ENCODE measurements at regions not wholly inside any gene's neighbourhood (a gene's known extent, or its start where the extent isn't known, plus 50 kb on each side); places are given as distances from the start of the nearest gene placed in this dataset.

DNA sequence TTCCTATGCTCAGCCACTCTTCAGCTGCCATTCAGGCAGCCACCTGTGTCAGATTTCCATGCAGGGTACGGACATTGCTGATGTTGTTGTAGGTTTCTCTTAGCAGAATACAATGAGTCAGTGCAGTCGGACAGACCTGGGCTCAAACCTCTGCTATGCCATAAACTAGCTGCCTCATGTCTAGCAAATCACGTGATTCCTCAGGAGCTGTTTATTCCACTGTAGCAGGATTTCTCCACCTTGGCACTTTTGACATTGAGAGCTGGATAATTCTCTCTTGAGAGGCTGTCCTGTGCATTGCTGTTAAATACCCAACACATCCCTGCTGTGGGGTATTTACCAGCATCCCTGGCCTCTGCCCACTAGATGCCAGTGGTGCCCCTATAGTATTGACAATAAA lies 413.8 kb upstream of the CDH4 start:
- WGBS, 2 donors, result 80 to 83% methylated on average over 3 of the region's 3 CpGs
- H3K9ac ChIP-seq (ENCODE audit: insufficient read depth in 1 of 2, low read length in 2 of 2), result no peak overlapping the region
- H3K36me3 ChIP-seq (ENCODE audit: control insufficient read depth in 4 of 4, insufficient read depth in 4 of 4, low read length in 4 of 4), result no peaks in the 10 kb centered on the region
- TF ChIP-seq, protein P1, sequence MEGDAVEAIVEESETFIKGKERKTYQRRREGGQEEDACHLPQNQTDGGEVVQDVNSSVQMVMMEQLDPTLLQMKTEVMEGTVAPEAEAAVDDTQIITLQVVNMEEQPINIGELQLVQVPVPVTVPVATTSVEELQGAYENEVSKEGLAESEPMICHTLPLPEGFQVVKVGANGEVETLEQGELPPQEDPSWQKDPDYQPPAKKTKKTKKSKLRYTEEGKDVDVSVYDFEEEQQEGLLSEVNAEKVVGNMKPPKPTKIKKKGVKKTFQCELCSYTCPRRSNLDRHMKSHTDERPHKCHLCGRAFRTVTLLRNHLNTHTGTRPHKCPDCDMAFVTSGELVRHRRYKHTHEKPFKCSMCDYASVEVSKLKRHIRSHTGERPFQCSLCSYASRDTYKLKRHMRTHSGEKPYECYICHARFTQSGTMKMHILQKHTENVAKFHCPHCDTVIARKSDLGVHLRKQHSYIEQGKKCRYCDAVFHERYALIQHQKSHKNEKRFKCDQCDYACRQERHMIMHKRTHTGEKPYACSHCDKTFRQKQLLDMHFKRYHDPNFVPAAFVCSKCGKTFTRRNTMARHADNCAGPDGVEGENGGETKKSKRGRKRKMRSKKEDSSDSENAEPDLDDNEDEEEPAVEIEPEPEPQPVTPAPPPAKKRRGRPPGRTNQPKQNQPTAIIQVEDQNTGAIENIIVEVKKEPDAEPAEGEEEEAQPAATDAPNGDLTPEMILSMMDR (IDR thresholded peaks at IDR 0.05; ENCODE audit: control extremely low read depth, extremely low read depth), result no peak
- ATAC-seq (ENCODE audit: insufficient read depth, low FRiP score) (no peak), DNase-seq (no peak)
- H3K9me3 ChIP-seq (ENCODE audit: control insufficient read depth in 4 of 4, insufficient read depth in 3 of 4, low read length in 3 of 4), result peaks cover 0 to 3% (median 0%) of the 10 kb centered on the region in 4 donors
- H3K27ac ChIP-seq (ENCODE audit: low read depth in 1 of 2, low read length in 1 of 2), result no peak overlapping the region
- peaks cover 0 to 9% (median 0%) of the 10 kb centered on the region in 5 donors for H3K4me1 ChIP-seq (ENCODE audit: control insufficient read depth in 5 of 5, insufficient read depth in 5 of 5, low read length in 5 of 5)
- H3K4me3 ChIP-seq, result no peak overlapping the region
- no peaks in the 10 kb centered on the region for H3K27me3 ChIP-seq (ENCODE audit: control insufficient read depth in 3 of 3, insufficient read depth in 3 of 3, low read length in 2 of 3)

DNA sequence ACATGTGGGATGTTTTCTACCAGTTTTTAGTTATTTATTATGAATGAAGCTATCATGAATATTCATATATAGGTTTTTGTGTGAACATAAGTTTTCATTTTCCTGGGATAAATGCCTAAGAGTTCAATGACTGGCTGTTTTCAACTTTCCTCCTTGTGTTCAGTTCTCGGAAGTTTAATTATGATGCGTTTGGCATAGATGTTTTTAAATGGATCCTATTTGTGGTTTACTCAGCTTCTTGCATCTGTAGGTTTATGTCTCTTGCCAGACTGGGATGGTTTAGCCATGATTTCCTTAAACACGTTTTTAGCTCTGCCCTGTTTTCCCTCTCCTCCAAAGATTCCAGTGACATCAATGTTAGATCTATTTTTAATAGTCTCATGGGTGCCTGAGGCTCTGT lies 411.1 kb upstream of the CDH4 start:
- no peak overlapping the region for H3K4me3 ChIP-seq
- no peak overlapping the region for H3K27ac ChIP-seq (ENCODE audit: low read depth in 1 of 2, low read length in 1 of 2)
- DNase-seq (no peak), ATAC-seq (ENCODE audit: insufficient read depth, low FRiP score) (no peak)
- H3K27me3 ChIP-seq (ENCODE audit: control insufficient read depth in 3 of 3, insufficient read depth in 3 of 3, low read length in 2 of 3), result no peaks in the 10 kb centered on the region
- peaks cover 0 to 9% (median 0%) of the 10 kb centered on the region in 5 donors for H3K4me1 ChIP-seq (ENCODE audit: control insufficient read depth in 5 of 5, insufficient read depth in 5 of 5, low read length in 5 of 5)
- WGBS, 2 donors, result 79 to 86% methylated on average over 3 of the region's 3 CpGs
- TF ChIP-seq, protein P1 (IDR thresholded peaks at IDR 0.05; ENCODE audit: control extremely low read depth, extremely low read depth), result no peak
- no peaks in the 10 kb centered on the region for H3K36me3 ChIP-seq (ENCODE audit: control insufficient read depth in 4 of 4, insufficient read depth in 4 of 4, low read length in 4 of 4)
- no peak overlapping the region for H3K9ac ChIP-seq (ENCODE audit: insufficient read depth in 1 of 2, low read length in 2 of 2)
- H3K9me3 ChIP-seq (ENCODE audit: control insufficient read depth in 4 of 4, insufficient read depth in 3 of 4, low read length in 3 of 4), result peaks cover 0 to 8% (median 0%) of the 10 kb centered on the region in 4 donors

DNA sequence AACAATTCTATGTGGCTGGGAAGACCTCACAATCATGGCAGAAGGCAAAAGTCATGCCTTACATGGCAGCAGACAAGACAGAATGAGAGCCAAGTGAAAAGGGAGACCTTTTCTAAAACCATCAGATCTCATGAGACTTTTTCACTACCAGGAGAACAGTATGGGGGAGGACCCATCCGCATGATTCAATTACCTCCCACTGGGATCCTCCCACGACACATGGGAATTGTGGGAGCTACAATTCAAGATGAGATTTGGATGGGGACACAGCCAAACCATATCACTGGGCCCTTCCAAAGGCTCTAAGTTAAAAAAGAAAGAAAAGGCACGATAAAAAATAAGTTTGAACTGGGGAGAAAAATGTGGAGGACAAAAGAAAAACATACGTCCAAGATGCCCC lies 406.9 kb upstream of the CDH4 start:
- Histone ChIP-seq H3K9ac (ENCODE audit: insufficient read depth in 1 of 2, low read length in 2 of 2) (no peak overlapping the region), H3K4me3 (no peak overlapping the region), H3K27ac (ENCODE audit: low read depth in 1 of 2, low read length in 1 of 2) (no peak overlapping the region), H3K9me3 (ENCODE audit: control insufficient read depth in 4 of 4, insufficient read depth in 3 of 4, low read length in 3 of 4) (peaks cover 0 to 7% (median 0%) of the 10 kb centered on the region in 4 donors), H3K36me3 (ENCODE audit: control insufficient read depth in 4 of 4, insufficient read depth in 4 of 4, low read length in 4 of 4) (no peaks in the 10 kb centered on the region), H3K4me1 (ENCODE audit: control insufficient read depth in 5 of 5, insufficient read depth in 5 of 5, low read length in 5 of 5) (no peaks in the 10 kb centered on the region), H3K27me3 (ENCODE audit: control insufficient read depth in 3 of 3, insufficient read depth in 3 of 3, low read length in 2 of 3) (no peaks in the 10 kb centered on the region)
- no peak for ATAC-seq (ENCODE audit: insufficient read depth, low FRiP score)
- TF ChIP-seq, protein P1 (IDR thresholded peaks at IDR 0.05; ENCODE audit: control extremely low read depth, extremely low read depth), result no peak
- WGBS, 2 donors, result 85 to 86% methylated on average over 4 of the region's 4 CpGs
- no peak for DNase-seq

Measured in lung (tissue), 11 donors.